ENCODE measurements at regions not wholly inside any gene's neighbourhood (a gene's known extent, or its start where the extent isn't known, plus 50 kb on each side); places are given as distances from the start of the nearest gene placed in this dataset.

DNA sequence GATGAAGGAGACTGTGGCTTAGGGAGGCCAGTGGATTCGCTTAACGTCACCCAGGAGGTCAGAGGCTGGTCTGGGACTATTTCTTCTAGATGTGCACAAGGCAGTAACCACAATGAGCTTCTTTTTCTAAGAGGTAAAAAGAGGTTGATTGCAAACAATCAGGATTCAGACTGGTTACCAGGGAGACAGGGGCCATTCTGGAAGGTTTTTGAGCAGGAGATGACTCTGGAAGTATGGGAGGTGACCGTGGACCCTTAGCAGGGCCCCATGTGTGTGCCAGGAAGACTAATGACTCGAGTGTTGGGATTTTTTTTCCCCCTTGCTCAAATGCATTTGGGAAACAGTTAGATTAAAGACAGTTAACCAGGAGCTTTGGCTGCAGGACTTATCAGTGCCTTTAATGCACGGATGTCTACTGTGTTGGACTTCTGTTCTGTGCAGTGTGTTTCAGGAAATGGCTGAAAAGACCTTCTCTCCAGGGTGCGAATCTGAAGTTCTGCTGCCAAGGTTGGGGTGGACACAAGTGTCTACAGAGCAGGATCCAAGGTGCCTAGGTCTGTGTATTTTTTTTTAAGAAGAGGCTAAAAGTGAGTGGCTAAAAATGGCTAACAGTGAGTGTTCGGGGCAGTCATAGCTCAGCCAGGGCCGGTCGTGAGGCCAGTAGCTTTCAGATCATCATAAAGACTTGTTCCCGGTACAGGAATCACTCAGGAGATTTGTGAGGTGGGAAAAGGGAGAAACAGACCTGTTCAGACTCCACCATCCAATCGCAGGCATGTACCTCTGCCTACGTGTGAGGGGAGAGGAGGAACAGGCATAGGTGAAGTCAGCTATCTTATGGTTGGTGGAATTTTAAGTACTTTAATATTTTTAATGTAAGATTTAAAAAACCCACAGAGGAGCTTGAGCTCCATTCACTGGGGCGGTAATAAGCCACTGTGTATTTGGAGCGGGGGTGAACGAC lies 82.3 kb upstream of the CIBAR2 start:
- in situ Hi-C loops (cut with MboI; ENCODE audit: low pct_unique_long_range_greater_than_20kb, low sequenced_read_pairs, unreplicated experiment) = no loop called here
- TF ChIP-seq, protein P1, sequence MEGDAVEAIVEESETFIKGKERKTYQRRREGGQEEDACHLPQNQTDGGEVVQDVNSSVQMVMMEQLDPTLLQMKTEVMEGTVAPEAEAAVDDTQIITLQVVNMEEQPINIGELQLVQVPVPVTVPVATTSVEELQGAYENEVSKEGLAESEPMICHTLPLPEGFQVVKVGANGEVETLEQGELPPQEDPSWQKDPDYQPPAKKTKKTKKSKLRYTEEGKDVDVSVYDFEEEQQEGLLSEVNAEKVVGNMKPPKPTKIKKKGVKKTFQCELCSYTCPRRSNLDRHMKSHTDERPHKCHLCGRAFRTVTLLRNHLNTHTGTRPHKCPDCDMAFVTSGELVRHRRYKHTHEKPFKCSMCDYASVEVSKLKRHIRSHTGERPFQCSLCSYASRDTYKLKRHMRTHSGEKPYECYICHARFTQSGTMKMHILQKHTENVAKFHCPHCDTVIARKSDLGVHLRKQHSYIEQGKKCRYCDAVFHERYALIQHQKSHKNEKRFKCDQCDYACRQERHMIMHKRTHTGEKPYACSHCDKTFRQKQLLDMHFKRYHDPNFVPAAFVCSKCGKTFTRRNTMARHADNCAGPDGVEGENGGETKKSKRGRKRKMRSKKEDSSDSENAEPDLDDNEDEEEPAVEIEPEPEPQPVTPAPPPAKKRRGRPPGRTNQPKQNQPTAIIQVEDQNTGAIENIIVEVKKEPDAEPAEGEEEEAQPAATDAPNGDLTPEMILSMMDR (IDR thresholded peaks at IDR 0.05; ENCODE audit: extremely low read depth, insufficient read depth, missing control alignments) = no peak
- no peak for DNase-seq (ENCODE audit: low spot score)

GRCh38 chr16:85195271-85195647 lies 83.0 kb upstream of the CIBAR2 start:
- no peak for DNase-seq (ENCODE audit: low spot score)
- TF ChIP-seq, protein P1 (IDR thresholded peaks at IDR 0.05; ENCODE audit: extremely low read depth, insufficient read depth, missing control alignments) = no peak
- in situ Hi-C loops (cut with MboI; ENCODE audit: low pct_unique_long_range_greater_than_20kb, low sequenced_read_pairs, unreplicated experiment) = no loop called here

- DNase-seq (ENCODE audit: low spot score) = no peak
- in situ Hi-C loops (cut with MboI; ENCODE audit: low pct_unique_long_range_greater_than_20kb, low sequenced_read_pairs, unreplicated experiment) = no loop called here
- TF ChIP-seq, protein P1 (IDR thresholded peaks at IDR 0.05; ENCODE audit: extremely low read depth, insufficient read depth, missing control alignments) = no peak
These were observed 83.9 kb upstream of the CIBAR2 start for GRCh38 chr16:85195900-85196772.

DNA sequence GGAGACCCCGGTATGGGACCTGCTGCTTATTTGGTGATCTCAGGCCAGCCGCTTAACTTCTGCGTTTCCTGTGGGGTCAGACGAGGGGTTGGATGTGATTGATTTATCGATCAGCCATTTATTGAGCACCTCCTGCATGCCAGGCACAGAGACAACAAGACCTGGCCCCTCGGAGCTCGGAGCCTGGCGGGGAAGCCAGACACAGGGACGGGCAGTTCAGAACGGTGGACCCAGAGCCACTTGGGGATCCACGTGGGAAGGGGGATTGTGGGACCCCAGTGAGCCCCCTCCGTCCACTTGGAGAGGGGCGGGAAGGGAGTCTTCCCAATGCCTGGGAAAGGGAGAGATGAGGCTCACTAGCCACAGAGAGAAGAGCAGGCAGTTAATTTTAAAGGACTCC lies 84.7 kb upstream of the CIBAR2 start:
- no peak for DNase-seq (ENCODE audit: low spot score)
- in situ Hi-C loops (cut with MboI; ENCODE audit: low pct_unique_long_range_greater_than_20kb, low sequenced_read_pairs, unreplicated experiment) = no loop called here
- TF ChIP-seq, protein P1 (IDR thresholded peaks at IDR 0.05; ENCODE audit: extremely low read depth, insufficient read depth, missing control alignments) = no peak

DNA sequence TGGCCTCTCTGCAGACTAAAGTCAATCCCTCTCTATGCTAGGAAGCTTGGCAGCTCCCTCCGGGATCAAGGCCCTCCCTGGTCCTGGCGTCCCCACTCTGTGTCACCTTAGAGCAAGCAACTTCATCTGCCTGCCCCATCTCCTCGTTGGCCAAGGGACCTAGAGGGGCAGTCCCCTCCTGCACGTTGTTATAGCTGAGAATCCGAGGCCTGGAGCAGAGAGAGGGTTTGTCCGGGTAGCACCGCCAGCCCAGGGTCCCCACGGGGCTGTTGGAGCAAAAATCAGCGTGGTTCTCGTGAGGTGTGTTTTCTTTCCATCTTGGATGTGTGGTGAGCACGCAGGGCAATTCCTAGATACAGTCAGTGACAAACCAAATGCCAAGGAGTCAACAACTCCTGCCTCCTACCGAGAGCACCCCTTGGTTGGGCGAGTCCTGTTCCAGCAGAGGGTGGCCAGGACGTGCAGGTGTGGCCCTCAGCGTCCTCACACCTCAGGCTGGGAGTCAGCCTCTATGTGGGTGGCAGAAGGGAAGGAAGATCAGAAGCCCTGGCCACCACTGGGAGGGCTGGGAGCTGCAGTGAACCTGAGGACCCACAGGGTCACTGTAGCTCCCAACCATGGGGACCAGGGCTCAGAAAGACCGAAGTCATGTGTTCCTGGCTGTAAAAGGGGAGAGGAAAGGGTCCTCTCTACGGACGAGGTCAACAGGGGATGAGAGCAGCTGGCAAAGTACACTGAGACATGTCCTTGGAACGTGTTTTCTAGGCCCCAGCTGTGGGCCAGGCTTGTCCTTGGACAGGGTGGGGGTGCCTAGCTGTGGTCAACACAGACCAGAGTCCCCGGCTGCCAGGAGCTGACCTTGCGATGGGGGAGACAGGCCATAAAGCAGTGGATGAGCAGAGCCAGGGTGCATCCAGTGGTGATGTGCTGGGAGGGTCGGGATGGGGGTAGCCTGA lies 85.6 kb upstream of the CIBAR2 start:
- in situ Hi-C loops (cut with MboI; ENCODE audit: low pct_unique_long_range_greater_than_20kb, low sequenced_read_pairs, unreplicated experiment) = no loop called here
- TF ChIP-seq, protein P1 (IDR thresholded peaks at IDR 0.05; ENCODE audit: extremely low read depth, insufficient read depth, missing control alignments) = no peak
- no peak for DNase-seq (ENCODE audit: low spot score)
